Thyroid gland (tissue), 4 donors: ENCODE measurements at regions not wholly inside any gene's neighbourhood (a gene's known extent, or its start where the extent isn't known, plus 50 kb on each side); places are given as distances from the start of the nearest gene placed in this dataset.

Experiments used
- DNase-seq, 2 donors: peaks; one replicate each; pipeline ENCODE4 v3.0.0-alpha.2; 2019
- H3K27ac ChIP-seq, 3 donors: fragments of 200-600 bp; sonication (generic); 1 replicate in 2 of 3; 2 replicates in 1 of 3; pipeline ENCODE4 v1.5.1; 2016 to 2019; ENCODE audit warnings: mild to moderate bottlenecking in 1 of 3, moderate library complexity in 1 of 3
- H3K27me3 ChIP-seq: fragments of 200-600 bp; sonication (generic); one replicate; pipeline ENCODE4 v1.5.1; 2019
- H3K36me3 ChIP-seq, 2 donors: fragments of 200-600 bp; sonication (generic); one replicate each; pipeline ENCODE4 v1.5.1; 2016 to 2019
- H3K4me1 ChIP-seq, 2 donors: fragments of 200-600 bp; sonication (generic); one replicate each; pipeline ENCODE4 v1.5.1; 2017 to 2019
- H3K4me3 ChIP-seq, 3 donors: fragments of 200-600 bp; sonication (generic); replicated peaks in 1 of 3; 1 replicate in 2 of 3; 2 replicates in 1 of 3; pipeline ENCODE4 v1.5.1; 2016; ENCODE audit warnings: mild to moderate bottlenecking in 1 of 3
- H3K9me3 ChIP-seq: fragments of 200-600 bp; sonication (generic); one replicate; pipeline ENCODE4 v1.5.1; 2017
- POLR2A ChIP-seq, 2 donors: fragments of 450-650 bp; IDR thresholded peaks; one replicate each; pipeline ENCODE4 v1.6.1; 2017; ENCODE audit warnings: antibody characterized with exemption in 2 of 2, mild to moderate bottlenecking in 2 of 2, moderate library complexity in 1 of 2
- WGBS, 2 donors: methylation state at CpG; one replicate each; pipeline ENCODE4 v1.1.5; 2017; 5-methylcytosine and 5-hydroxymethylcytosine counted together
- intact Hi-C: fragments of 100-400 bp; cut with DNase I; formaldehyde crosslinking; loops from one replicate; pipeline ENCODE4 v1.15.1; 2023
- TF ChIP-seq, protein P1 (sequence below), 6 experiments: fragments of 200-600 bp in 3 of 6; fragments of 450-650 bp in 3 of 6; sonication (generic) in 3 of 6; IDR thresholded peaks; one replicate each; pipeline ENCODE4 v1.5.1; 2016 to 2019; ENCODE audit warnings: antibody characterized with exemption in 6 of 6, mild to moderate bottlenecking in 2 of 6, inconsistent platforms in 1 of 6, moderate library complexity in 1 of 6

DNA sequence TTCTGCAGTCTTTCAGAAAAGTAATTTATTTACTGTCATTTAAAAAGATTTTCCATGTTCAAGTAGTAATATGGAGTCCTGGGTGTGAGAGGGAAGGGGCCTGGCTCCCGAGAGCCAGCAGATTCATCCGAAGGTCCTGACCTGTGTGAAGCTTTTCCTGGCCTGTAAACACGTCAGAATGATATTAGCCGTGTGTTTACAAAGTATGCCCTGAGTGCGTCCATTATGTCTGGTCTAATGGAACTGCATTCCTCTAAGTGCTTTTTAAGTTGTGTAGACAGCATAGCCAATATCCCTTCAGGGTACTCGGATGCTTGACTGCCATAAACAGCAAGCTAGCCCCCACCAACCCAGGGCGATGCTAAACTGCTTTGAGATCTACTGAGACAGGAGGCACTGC lies 495.2 kb downstream of the AGTPBP1 start:
- 71 to 74% methylated on average over 7 of the region's 7 CpGs for WGBS, 2 donors
- no peaks in the 10 kb centered on the region for H3K4me1 ChIP-seq
- DNase-seq: no peak
- no peaks in the 10 kb centered on the region for H3K27me3 ChIP-seq
- no peaks in the 10 kb centered on the region for H3K36me3 ChIP-seq
- H3K9me3 ChIP-seq: no peaks in the 10 kb centered on the region
- H3K4me3 ChIP-seq: no peak overlapping the region
- intact Hi-C loops: no loop called here
- TF ChIP-seq POLR2A (IDR thresholded peaks at IDR 0.05): no peak
- TF ChIP-seq, protein P1, sequence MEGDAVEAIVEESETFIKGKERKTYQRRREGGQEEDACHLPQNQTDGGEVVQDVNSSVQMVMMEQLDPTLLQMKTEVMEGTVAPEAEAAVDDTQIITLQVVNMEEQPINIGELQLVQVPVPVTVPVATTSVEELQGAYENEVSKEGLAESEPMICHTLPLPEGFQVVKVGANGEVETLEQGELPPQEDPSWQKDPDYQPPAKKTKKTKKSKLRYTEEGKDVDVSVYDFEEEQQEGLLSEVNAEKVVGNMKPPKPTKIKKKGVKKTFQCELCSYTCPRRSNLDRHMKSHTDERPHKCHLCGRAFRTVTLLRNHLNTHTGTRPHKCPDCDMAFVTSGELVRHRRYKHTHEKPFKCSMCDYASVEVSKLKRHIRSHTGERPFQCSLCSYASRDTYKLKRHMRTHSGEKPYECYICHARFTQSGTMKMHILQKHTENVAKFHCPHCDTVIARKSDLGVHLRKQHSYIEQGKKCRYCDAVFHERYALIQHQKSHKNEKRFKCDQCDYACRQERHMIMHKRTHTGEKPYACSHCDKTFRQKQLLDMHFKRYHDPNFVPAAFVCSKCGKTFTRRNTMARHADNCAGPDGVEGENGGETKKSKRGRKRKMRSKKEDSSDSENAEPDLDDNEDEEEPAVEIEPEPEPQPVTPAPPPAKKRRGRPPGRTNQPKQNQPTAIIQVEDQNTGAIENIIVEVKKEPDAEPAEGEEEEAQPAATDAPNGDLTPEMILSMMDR (IDR thresholded peaks at IDR 0.05): no peak
- no peak overlapping the region for H3K27ac ChIP-seq

DNA sequence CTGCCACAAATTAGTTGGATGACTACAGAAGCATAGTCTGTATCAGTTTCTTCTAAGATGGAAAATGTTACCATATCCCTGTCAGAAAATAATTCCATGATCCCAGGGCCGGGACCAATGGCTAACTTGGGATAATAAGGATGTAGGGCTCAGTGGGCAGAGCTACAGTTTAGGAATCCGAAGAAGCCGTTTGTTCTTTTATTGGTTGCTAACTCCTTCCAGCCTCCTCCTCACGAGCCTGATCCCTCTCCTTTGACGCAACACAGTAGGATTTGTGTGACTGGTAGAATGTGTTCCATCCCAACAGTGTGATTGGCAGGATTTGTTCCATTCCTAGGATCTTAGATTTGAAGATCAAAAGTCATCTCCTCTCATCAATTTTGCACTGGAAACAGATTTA lies 496.9 kb downstream of the AGTPBP1 start:
- WGBS, 2 donors: 82 to 90% methylated on average over 5 of the region's 5 CpGs
- Histone ChIP-seq H3K9me3 (no peaks in the 10 kb centered on the region), H3K27me3 (no peaks in the 10 kb centered on the region), H3K4me1 (no peaks in the 10 kb centered on the region), H3K27ac (no peak overlapping the region), H3K4me3 (no peak overlapping the region), H3K36me3 (no peaks in the 10 kb centered on the region)
- intact Hi-C loops: no loop called here
- TF ChIP-seq, protein P1 (IDR thresholded peaks at IDR 0.05): no peak
- TF ChIP-seq POLR2A (IDR thresholded peaks at IDR 0.05): no peak
- no peak for DNase-seq

DNA sequence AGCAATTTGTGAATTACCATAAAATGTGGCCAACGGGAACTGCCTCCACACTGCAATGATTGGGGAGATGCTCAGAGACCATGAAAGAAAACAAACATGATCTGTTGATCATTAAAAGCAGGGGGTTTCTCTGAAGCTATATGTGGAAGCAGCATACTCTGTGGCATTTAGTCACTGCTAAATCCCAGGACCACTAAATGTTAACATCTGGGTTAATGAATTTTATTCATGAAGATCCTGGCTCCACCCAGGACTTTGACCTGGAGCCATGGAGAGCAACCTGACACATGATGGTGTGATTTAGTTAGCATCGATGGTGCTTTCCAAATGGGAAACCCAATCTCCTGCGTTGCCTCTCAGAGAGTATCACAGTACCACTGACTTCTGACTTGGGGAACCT lies 497.8 kb downstream of the AGTPBP1 start:
- Histone ChIP-seq H3K9me3 (no peaks in the 10 kb centered on the region), H3K27ac (no peak overlapping the region), H3K36me3 (no peaks in the 10 kb centered on the region), H3K4me3 (no peak overlapping the region), H3K27me3 (no peaks in the 10 kb centered on the region), H3K4me1 (no peaks in the 10 kb centered on the region)
- DNase-seq: no peak
- no peak for TF ChIP-seq POLR2A (IDR thresholded peaks at IDR 0.05)
- 96% methylated on average over 3 of the region's 3 CpGs for WGBS, 2 donors
- intact Hi-C loops: no loop called here

DNA sequence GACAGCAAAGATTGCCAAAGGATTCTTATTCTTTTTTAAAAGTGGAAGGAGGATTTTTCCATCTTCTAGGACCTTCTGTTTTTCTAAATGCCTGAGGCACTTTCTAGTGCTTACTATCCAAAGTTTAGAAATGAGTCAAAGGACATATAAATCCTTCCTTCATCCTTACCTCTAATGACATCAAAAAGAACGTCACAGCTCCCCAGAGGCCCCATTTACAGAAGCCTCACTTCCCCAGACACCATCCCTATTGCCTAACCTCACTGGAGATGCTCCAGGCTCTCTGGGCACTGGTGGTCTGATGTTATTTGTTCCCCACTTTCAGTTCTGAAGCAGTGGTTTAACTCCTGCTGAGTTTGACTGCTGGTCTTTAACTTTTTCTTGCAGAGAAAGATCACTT lies 504.3 kb downstream of the AGTPBP1 start:
- intact Hi-C loops: no loop called here
- no peaks in the 10 kb centered on the region for H3K9me3 ChIP-seq
- H3K36me3 ChIP-seq: no peaks in the 10 kb centered on the region
- no peak overlapping the region for H3K4me3 ChIP-seq
- TF ChIP-seq POLR2A (IDR thresholded peaks at IDR 0.05): no peak
- TF ChIP-seq, protein P1 (IDR thresholded peaks at IDR 0.05): no peak
- no peaks in the 10 kb centered on the region for H3K27me3 ChIP-seq
- H3K27ac ChIP-seq: no peak overlapping the region
- 17 to 51% methylated on average over 1 of the region's 1 CpG for whole genome bisulfite sequencing, 2 donors
- DNase-seq: no peak
- H3K4me1 ChIP-seq: no peaks in the 10 kb centered on the region

DNA sequence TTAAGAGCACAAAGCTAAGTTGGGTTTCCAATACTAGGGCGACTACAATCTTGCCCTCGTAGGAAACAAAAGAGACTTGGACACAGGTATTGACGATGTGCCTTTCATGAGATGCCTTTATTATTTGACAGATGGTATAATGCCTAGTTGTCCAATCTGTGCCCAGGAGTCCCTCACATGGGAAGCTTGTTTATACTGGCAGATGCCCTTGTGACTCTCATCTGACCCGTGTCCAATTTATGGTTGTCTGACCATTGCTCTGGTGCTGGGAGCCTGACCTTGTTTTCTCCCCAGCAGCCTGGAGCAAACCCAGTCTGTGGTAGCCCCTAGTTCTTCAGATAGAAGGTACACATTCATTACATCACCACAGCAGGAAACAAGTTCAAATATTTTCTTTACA lies 511.7 kb downstream of the AGTPBP1 start:
- TF ChIP-seq, protein P1 (IDR thresholded peaks at IDR 0.05): no peak
- no peaks in the 10 kb centered on the region for H3K27me3 ChIP-seq
- intact Hi-C loops: no loop called here
- WGBS, 2 donors: 90 to 97% methylated on average over 4 of the region's 4 CpGs
- no peak for DNase-seq
- no peak overlapping the region for H3K27ac ChIP-seq
- H3K36me3 ChIP-seq: no peaks in the 10 kb centered on the region
- H3K9me3 ChIP-seq: no peaks in the 10 kb centered on the region
- H3K4me1 ChIP-seq: no peaks in the 10 kb centered on the region
- no peak overlapping the region for H3K4me3 ChIP-seq
